Esophagus squamous epithelium (tissue), 5 donors: ENCODE measurements at regions not wholly inside any gene's neighbourhood (a gene's known extent, or its start where the extent isn't known, plus 50 kb on each side); places are given as distances from the start of the nearest gene placed in this dataset.

Source experiments
- DNase-seq: peaks from one replicate; lab custom pipeline; 2025; lab: John Stamatoyannopoulos, UW
- H3K27ac ChIP-seq, 4 donors: fragments of 200-600 bp; sonication (generic); one replicate each; pipeline ENCODE4 v1.5.1; 2016 to 2019; ENCODE audit warnings: mild to moderate bottlenecking in 1 of 4
- H3K27me3 ChIP-seq, 4 donors: fragments of 200-600 bp; sonication (generic); 1 replicate in 3 of 4; 2 replicates in 1 of 4; pipeline versions ENCODE4 v1.5.1 to v1.6.0; 2017 to 2021; ENCODE audit warnings: antibody characterized with exemption in 1 of 4
- H3K36me3 ChIP-seq, 3 donors: fragments of 200-600 bp; sonication (generic); one replicate each; pipeline ENCODE4 v1.5.1; 2016 to 2019
- H3K4me1 ChIP-seq, 3 donors: fragments of 200-600 bp; sonication (generic); one replicate each; pipeline ENCODE4 v1.5.1; 2017 to 2019
- H3K4me3 ChIP-seq, 4 donors: fragments of 200-600 bp; sonication (generic); 1 replicate in 3 of 4; 2 replicates in 1 of 4; pipeline ENCODE4 v1.5.1; 2016 to 2019; ENCODE audit warnings: mild to moderate bottlenecking in 2 of 4, moderate library complexity in 1 of 4
- H3K9me3 ChIP-seq, 3 donors: fragments of 200-600 bp; sonication (generic); one replicate each; pipeline ENCODE4 v1.5.1; 2016 to 2019
- POLR2A ChIP-seq, 4 donors: fragments of 450-650 bp; IDR thresholded peaks; one replicate each; pipeline ENCODE4 v1.6.1; 2017; ENCODE audit warnings: antibody characterized with exemption in 4 of 4, mild to moderate bottlenecking in 4 of 4, moderate library complexity in 3 of 4
- WGBS, 2 donors: methylation state at CpG; one replicate each; pipeline ENCODE4 v1.1.5; 2018; 5-methylcytosine and 5-hydroxymethylcytosine counted together
- intact Hi-C: fragments of 100-400 bp; cut with DNase I; formaldehyde crosslinking; loops from one replicate; pipeline ENCODE4 v1.15.0; 2022
- TF ChIP-seq, protein P1 (sequence below), 6 experiments: fragments of 450-650 bp in 4 of 6; fragments of 200-600 bp in 2 of 6; sonication (generic) in 2 of 6; IDR thresholded peaks; one replicate each; pipeline ENCODE4 v1.5.1; 2016 to 2019; ENCODE audit warnings: antibody characterized with exemption in 6 of 6, mild to moderate bottlenecking in 4 of 6, moderate library complexity in 4 of 6
- donor health status: DM: yes; HTN: yes; CAD: no.

DNA sequence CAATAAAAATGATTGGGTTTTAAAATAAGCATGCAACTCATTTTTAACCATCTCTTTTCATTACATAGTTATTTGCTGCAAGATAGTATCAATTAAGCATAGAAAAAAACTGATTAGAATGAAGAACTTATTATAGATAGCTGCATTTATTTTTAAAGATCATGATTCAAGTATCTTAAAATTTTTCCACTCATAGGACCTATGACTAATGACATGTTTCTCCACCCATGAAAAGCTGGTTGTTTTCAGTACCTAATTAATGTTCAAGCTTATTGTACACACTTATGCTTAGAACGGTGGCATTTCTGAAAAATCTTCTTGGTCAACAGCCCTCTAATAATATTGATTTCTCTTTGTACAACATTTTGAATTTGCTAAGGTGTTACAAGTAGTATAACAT lies 193.5 kb upstream of the PITX2 start:
- no peak for DNase-seq
- no peaks in the 10 kb centered on the region for H3K36me3 ChIP-seq
- WGBS, 2 donors = 32 to 38% methylated on average over 1 of the region's 1 CpG
- H3K4me3 ChIP-seq = no peak overlapping the region
- no peaks in the 10 kb centered on the region for H3K4me1 ChIP-seq
- intact Hi-C loops = no loop called here
- TF ChIP-seq, protein P1, sequence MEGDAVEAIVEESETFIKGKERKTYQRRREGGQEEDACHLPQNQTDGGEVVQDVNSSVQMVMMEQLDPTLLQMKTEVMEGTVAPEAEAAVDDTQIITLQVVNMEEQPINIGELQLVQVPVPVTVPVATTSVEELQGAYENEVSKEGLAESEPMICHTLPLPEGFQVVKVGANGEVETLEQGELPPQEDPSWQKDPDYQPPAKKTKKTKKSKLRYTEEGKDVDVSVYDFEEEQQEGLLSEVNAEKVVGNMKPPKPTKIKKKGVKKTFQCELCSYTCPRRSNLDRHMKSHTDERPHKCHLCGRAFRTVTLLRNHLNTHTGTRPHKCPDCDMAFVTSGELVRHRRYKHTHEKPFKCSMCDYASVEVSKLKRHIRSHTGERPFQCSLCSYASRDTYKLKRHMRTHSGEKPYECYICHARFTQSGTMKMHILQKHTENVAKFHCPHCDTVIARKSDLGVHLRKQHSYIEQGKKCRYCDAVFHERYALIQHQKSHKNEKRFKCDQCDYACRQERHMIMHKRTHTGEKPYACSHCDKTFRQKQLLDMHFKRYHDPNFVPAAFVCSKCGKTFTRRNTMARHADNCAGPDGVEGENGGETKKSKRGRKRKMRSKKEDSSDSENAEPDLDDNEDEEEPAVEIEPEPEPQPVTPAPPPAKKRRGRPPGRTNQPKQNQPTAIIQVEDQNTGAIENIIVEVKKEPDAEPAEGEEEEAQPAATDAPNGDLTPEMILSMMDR (IDR thresholded peaks at IDR 0.05) = no peak
- TF ChIP-seq POLR2A (IDR thresholded peaks at IDR 0.05) = no peak
- no peak overlapping the region for H3K27ac ChIP-seq
- H3K27me3 ChIP-seq = no peaks in the 10 kb centered on the region
- no peaks in the 10 kb centered on the region for H3K9me3 ChIP-seq

DNA sequence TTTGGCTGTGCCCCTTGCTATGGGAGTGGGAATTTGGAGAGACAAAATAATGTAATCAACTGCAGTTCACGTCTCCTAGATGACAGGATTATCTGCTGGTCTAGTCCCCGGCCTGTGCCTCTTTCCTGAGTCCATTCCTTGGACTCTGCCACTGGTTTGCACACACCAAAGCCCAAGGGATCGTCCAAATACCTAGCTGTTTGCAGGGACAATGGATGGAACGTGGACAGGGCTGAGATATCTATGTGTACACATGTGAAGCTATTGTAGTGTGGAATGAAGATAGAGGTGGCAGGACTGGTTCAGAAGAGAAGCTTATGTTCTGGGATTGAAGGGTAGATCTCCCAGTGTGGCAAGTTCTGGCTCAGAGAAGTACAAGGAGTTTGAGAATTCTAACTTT lies 198.3 kb upstream of the PITX2 start:
- no peaks in the 10 kb centered on the region for H3K9me3 ChIP-seq
- no peaks in the 10 kb centered on the region for H3K27me3 ChIP-seq
- intact Hi-C loops = no loop called here
- TF ChIP-seq, protein P1 (IDR thresholded peaks at IDR 0.05) = no peak
- no peak for TF ChIP-seq POLR2A (IDR thresholded peaks at IDR 0.05)
- H3K4me1 ChIP-seq = no peaks in the 10 kb centered on the region
- no peak for DNase-seq
- no peak overlapping the region for H3K27ac ChIP-seq
- H3K36me3 ChIP-seq = no peaks in the 10 kb centered on the region
- 47 to 67% methylated on average over 4 of the region's 4 CpGs for WGBS, 2 donors
- H3K4me3 ChIP-seq = no peak overlapping the region

DNA sequence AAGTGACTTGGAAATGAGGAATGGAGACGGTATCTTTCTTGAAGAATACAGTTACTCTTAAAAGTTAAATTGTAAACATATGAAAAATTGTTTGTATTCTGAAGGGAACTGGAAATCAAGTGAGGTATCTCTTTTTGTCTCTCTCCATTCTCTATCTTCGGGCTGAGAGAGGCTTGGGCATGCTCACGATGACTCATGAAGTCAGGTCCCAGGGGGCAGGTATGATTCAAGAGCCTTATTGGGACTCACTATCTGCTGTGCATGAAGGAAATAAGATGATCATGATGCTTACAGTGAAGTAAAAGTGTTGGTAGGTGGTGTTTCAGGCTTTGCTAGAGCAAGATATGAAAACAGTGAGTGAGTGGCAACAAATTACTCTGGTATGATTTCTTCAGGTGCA lies 200.4 kb upstream of the PITX2 start:
- no peaks in the 10 kb centered on the region for H3K9me3 ChIP-seq
- H3K27me3 ChIP-seq = no peaks in the 10 kb centered on the region
- no peak for TF ChIP-seq POLR2A (IDR thresholded peaks at IDR 0.05)
- no peak overlapping the region for H3K4me3 ChIP-seq
- DNase-seq = no peak
- 47 to 48% methylated on average over 3 of the region's 3 CpGs for WGBS, 2 donors
- no peaks in the 10 kb centered on the region for H3K36me3 ChIP-seq
- no peak overlapping the region for H3K27ac ChIP-seq
- H3K4me1 ChIP-seq = no peaks in the 10 kb centered on the region
- intact Hi-C loops = no loop called here

DNA sequence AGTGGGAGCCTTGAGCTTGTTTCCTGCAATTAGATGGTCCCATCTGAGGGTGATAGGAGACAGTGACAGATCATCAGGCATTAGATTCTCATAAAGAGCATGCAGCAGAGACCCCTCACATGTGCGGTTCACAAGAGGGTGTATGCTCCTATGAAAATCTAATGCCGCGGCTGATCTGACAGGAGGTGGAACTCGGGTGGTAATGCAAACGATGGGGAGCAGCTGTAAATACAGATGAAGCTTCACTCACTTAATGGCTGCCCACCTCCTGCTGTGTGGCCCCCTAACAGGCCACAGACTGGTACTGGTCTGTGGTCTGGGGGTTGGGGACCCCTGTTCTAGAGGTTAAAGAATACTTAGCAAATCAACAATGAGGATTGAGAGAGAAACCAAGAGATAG lies 201.5 kb upstream of the PITX2 start:
- intact Hi-C loops = no loop called here
- no peak for DNase-seq
- Histone ChIP-seq H3K4me3 (no peak overlapping the region), H3K4me1 (no peaks in the 10 kb centered on the region), H3K27me3 (no peaks in the 10 kb centered on the region), H3K9me3 (no peaks in the 10 kb centered on the region), H3K36me3 (no peaks in the 10 kb centered on the region), H3K27ac (no peak overlapping the region)
- WGBS, 2 donors = 93% methylated on average over 5 of the region's 5 CpGs
- no peak for TF ChIP-seq POLR2A (IDR thresholded peaks at IDR 0.05)
- TF ChIP-seq, protein P1 (IDR thresholded peaks at IDR 0.05) = no peak

DNA sequence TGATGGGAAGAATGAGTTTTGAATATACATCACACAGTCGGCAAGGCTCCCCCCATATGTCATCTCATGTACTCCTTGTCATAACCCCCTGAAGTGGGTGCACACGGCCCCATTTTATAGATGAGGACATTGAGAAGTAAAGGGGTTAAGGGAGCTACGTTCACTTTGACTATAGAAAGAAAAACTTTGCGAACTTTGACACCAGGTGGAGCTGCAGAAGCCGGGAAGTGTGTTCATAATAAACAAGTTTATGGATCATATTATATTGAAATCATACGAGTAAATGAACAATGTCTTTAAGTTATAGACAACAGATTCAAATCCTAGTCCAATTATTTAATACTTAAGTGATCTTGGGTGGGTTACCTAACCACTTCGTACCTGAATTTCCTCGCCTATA lies 203.8 kb upstream of the PITX2 start:
- no peaks in the 10 kb centered on the region for H3K36me3 ChIP-seq
- WGBS, 2 donors = 70 to 88% methylated on average over 8 of the region's 8 CpGs
- no peaks in the 10 kb centered on the region for H3K9me3 ChIP-seq
- intact Hi-C loops = no loop called here
- no peak overlapping the region for H3K4me3 ChIP-seq
- H3K4me1 ChIP-seq = no peaks in the 10 kb centered on the region
- DNase-seq = no peak
- no peak for TF ChIP-seq POLR2A (IDR thresholded peaks at IDR 0.05)
- TF ChIP-seq, protein P1 (IDR thresholded peaks at IDR 0.05) = no peak
- no peaks in the 10 kb centered on the region for H3K27me3 ChIP-seq
- no peak overlapping the region for H3K27ac ChIP-seq

DNA sequence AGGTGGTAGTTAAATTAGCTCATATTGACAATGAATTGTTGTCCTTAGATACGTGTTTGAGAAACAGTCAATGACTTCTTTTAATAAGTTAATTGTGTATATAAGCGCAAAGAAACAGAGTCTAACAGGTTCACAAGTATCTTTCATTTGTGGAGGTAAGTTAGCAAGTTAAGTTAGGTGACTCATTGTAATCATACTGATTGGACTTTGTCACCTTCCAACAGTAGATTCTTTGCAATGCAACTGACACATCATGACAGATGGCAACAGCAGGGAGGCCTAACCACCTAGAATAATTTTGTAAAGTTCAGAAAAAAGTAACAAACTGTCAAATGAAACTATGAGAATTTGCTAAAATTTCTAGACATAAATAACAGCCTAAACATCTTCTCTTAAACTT lies 207.6 kb upstream of the PITX2 start:
- H3K36me3 ChIP-seq = no peaks in the 10 kb centered on the region
- H3K9me3 ChIP-seq = no peaks in the 10 kb centered on the region
- whole genome bisulfite sequencing, 2 donors = 27 to 37% methylated on average over 2 of the region's 2 CpGs
- intact Hi-C loops = no loop called here
- H3K27ac ChIP-seq = no peak overlapping the region
- H3K4me3 ChIP-seq = no peak overlapping the region
- no peak for DNase-seq
- no peaks in the 10 kb centered on the region for H3K27me3 ChIP-seq
- no peaks in the 10 kb centered on the region for H3K4me1 ChIP-seq
- TF ChIP-seq, protein P1 (IDR thresholded peaks at IDR 0.05) = no peak
- no peak for TF ChIP-seq POLR2A (IDR thresholded peaks at IDR 0.05)
